B cell (primary cell): ENCODE measurements at regions not wholly inside any gene's neighbourhood (a gene's known extent, or its start where the extent isn't known, plus 50 kb on each side); places are given as distances from the start of the nearest gene placed in this dataset.

Experiments used
- ATAC-seq: fragments of 200-7000 bp; cut with Tn5 transposase; one replicate; pipeline ENCODE4 v1.10.0; 2021; ENCODE audit warnings: low read depth, mild to moderate bottlenecking, moderate number of reproducible peaks, moderate library complexity
- CTCF ChIA-PET: fragments of 350-600 bp; sonication (Branson Sonifier 250); formaldehyde crosslinking; loops from one replicate; lab custom pipeline; 2021; ENCODE audit warnings: antibody characterized with exemption, inconsistent platforms; lab: Charles Lee
- POLR2A ChIA-PET: fragments of 350-600 bp; sonication (Branson Sonifier 250); formaldehyde crosslinking; loops from one replicate; lab custom pipeline; 2021; ENCODE audit warnings: antibody characterized with exemption; lab: Charles Lee
- DNase-seq: peaks from one replicate; pipeline ENCODE4 v3.0.0; 2013
- H2AFZ ChIP-seq: 2 replicates; pipeline ENCODE4 v1.6.1; 2012; ENCODE audit warnings: mild to moderate bottlenecking, low read depth, low read length; ENCODE audit not compliant: insufficient read depth, poor library complexity, severe bottlenecking
- H3K27ac ChIP-seq, 2 donors: 1 replicate in 1 of 2; 2 replicates in 1 of 2; pipeline ENCODE4 v1.5.1; 2012 to 2013; ENCODE audit warnings: low read length in 2 of 2, mild to moderate bottlenecking in 2 of 2, moderate library complexity in 1 of 2
- H3K27me3 ChIP-seq, 4 experiments: fragments of 200-600 bp in 1 of 4; sonication (generic) in 1 of 4; replicated peaks in 1 of 4; 1 replicate in 2 of 4; 2 replicates in 2 of 4; pipeline versions ENCODE4 v1.6.1 to v1.7.0; 2013 to 2016; ENCODE audit warnings: low read length in 3 of 4, mild to moderate bottlenecking in 2 of 4, mixed read lengths in 1 of 4, moderate library complexity in 1 of 4; ENCODE audit not compliant: insufficient read depth in 4 of 4, control insufficient read depth in 3 of 4; ENCODE audit errors: control extremely low read depth in 1 of 4
- H3K36me3 ChIP-seq, 2 experiments: replicated peaks in 1 of 2; 1 replicate in 1 of 2; 2 replicates in 1 of 2; pipeline versions ENCODE4 v1.6.1 to v1.7.1; 2013; ENCODE audit warnings: low read length in 1 of 2; ENCODE audit not compliant: insufficient read depth in 2 of 2, control insufficient read depth in 1 of 2; ENCODE audit errors: control extremely low read depth in 1 of 2, extremely low read depth in 1 of 2
- H3K4me1 ChIP-seq, 2 donors: fragments of 200-600 bp in 1 of 2; sonication (generic) in 1 of 2; 1 replicate in 1 of 2; 2 replicates in 1 of 2; pipeline versions ENCODE4 v1.5.1 to v1.6.1; 2013 to 2017; ENCODE audit warnings: low read length in 2 of 2; ENCODE audit not compliant: control insufficient read depth in 2 of 2, insufficient read depth in 2 of 2
- H3K4me2 ChIP-seq: replicated peaks from 2 replicates; pipeline ENCODE3; 2012; ENCODE audit warnings: mild to moderate bottlenecking, low read depth, low read length; ENCODE audit not compliant: poor library complexity, severe bottlenecking
- H3K4me3 ChIP-seq, 5 experiments: fragments of 200-600 bp in 1 of 5; sonication (generic) in 1 of 5; 1 replicate in 3 of 5; 2 replicates in 2 of 5; pipeline versions ENCODE4 v1.5.1 to v1.7.0; 2011 to 2016; ENCODE audit warnings: low read length in 4 of 5, mild to moderate bottlenecking in 4 of 5, low read depth in 2 of 5, control low read depth in 1 of 5, moderate library complexity in 1 of 5; ENCODE audit not compliant: insufficient read depth in 1 of 5; ENCODE audit errors: control extremely low read depth in 1 of 5, extremely low read depth in 1 of 5
- H3K79me2 ChIP-seq: fragments of 200-600 bp; sonication (generic); one replicate; pipeline ENCODE4 v1.6.0; 2016; ENCODE audit warnings: low read length; ENCODE audit not compliant: control insufficient read depth, insufficient read depth
- H3K9ac ChIP-seq: fragments of 200-600 bp; sonication (generic); 2 replicates; pipeline ENCODE4 v1.6.1; 2017; ENCODE audit warnings: mild to moderate bottlenecking, low read length, moderate library complexity
- H3K9me3 ChIP-seq, 3 donors: one replicate each; pipeline versions ENCODE4 v1.6.1 to v1.7.1; 2013; ENCODE audit warnings: low read length in 2 of 3; ENCODE audit not compliant: control insufficient read depth in 2 of 3, insufficient read depth in 1 of 3; ENCODE audit errors: control extremely low read depth in 1 of 3
- H4K20me1 ChIP-seq: 2 replicates; pipeline ENCODE4 v1.6.0; 2012; ENCODE audit warnings: mild to moderate bottlenecking, low read length; ENCODE audit not compliant: insufficient read depth, control insufficient read depth, poor library complexity, severe bottlenecking
- H3K27ac Mint-ChIP-seq: one replicate; pipeline ENCODE4 v1.8.0; 2021; ENCODE audit warnings: mixed read lengths
- H3K27me3 Mint-ChIP-seq: one replicate; pipeline ENCODE4 v1.8.0; 2021; ENCODE audit warnings: mixed read lengths
- H3K4me1 Mint-ChIP-seq: one replicate; pipeline ENCODE4 v1.8.0; 2021; ENCODE audit warnings: mixed read lengths
- H3K4me3 Mint-ChIP-seq: one replicate; pipeline ENCODE4 v1.8.0; 2021; ENCODE audit warnings: mixed read lengths
- H3K9me3 Mint-ChIP-seq: one replicate; pipeline ENCODE4 v1.8.0; 2022; ENCODE audit warnings: mixed read lengths; ENCODE audit not compliant: insufficient read depth
- CTCF ChIP-seq: fragments of 200-600 bp; IDR thresholded peaks from one replicate; pipeline ENCODE4 v1.8.0; 2022; ENCODE audit warnings: antibody characterized with exemption, mild to moderate bottlenecking
- EZH2 ChIP-seq: IDR thresholded peaks from 2 replicates; pipeline ENCODE4 v1.6.1; 2012; ENCODE audit warnings: borderline replicate concordance, low read depth, mild to moderate bottlenecking, moderate library complexity, low read length; ENCODE audit not compliant: insufficient read depth, poor library complexity, severe bottlenecking
- WGBS: methylation state at CpG from one replicate; pipeline ENCODE4 v1.1.5; 2013; ENCODE audit warnings: missing lambda C conversion rate; ENCODE audit not compliant: insufficient coverage; 5-methylcytosine and 5-hydroxymethylcytosine counted together
- intact Hi-C: fragments of 100-400 bp; cut with micrococcal nuclease; formaldehyde crosslinking; loops from one replicate; pipeline ENCODE4 v1.10.0; 2022

- Mint-ChIP-seq H3K4me1 (no peaks in the 10 kb centered on the region), H3K9me3 (no peaks in the 10 kb centered on the region), H3K4me3 (no peak overlapping the region), H3K27me3 (no peaks in the 10 kb centered on the region), H3K27ac (no peak overlapping the region)
- intact Hi-C loops: no loop called here
- Histone ChIP-seq H3K9me3 (no peaks in the 10 kb centered on the region), H3K36me3 (no peaks in the 10 kb centered on the region), H3K27ac (no peak overlapping the region), H3K79me2 (no peaks in the 10 kb centered on the region), H4K20me1 (no peaks in the 10 kb centered on the region), H2AFZ (no peak overlapping the region), H3K4me3 (no peak overlapping the region), H3K27me3 (no peaks in the 10 kb centered on the region), H3K4me2 (no peak overlapping the region), H3K4me1 (no peaks in the 10 kb centered on the region), H3K9ac (no peak overlapping the region)
- TF ChIP-seq CTCF (no peak), EZH2 (no peak)
- POLR2A ChIA-PET: no interaction called here
- DNase-seq: no peak
- CTCF ChIA-PET: no interaction called here
- no peak for ATAC-seq
Measured at GRCh38 chr3:176595307-176595706, 602.0 kb downstream of the TBL1XR1 start.

- DNase-seq: no peak
- Mint-ChIP-seq H3K27ac (no peak overlapping the region), H3K9me3 (no peaks in the 10 kb centered on the region), H3K4me1 (no peaks in the 10 kb centered on the region), H3K4me3 (no peak overlapping the region), H3K27me3 (no peaks in the 10 kb centered on the region)
- no peaks in the 10 kb centered on the region for H3K4me1 ChIP-seq
- 100% methylated on average over 1 of the region's 1 CpG for WGBS
- no peak overlapping the region for H3K9ac ChIP-seq
- intact Hi-C loops: no loop called here
- H3K36me3 ChIP-seq: no peaks in the 10 kb centered on the region
- ATAC-seq: no peak
- H2AFZ ChIP-seq: no peak overlapping the region
- no peaks in the 10 kb centered on the region for H3K9me3 ChIP-seq
- no peak overlapping the region for H3K4me2 ChIP-seq
- no peaks in the 10 kb centered on the region for H3K79me2 ChIP-seq
- TF ChIP-seq CTCF: no peak
- TF ChIP-seq EZH2: no peak
- no peak overlapping the region for H3K4me3 ChIP-seq
- H3K27me3 ChIP-seq: no peaks in the 10 kb centered on the region
- no peaks in the 10 kb centered on the region for H4K20me1 ChIP-seq
- POLR2A ChIA-PET: no interaction called here
- no peak overlapping the region for H3K27ac ChIP-seq
- CTCF ChIA-PET: no interaction called here
Measured at GRCh38 chr3:176590722-176591121, 606.6 kb downstream of the TBL1XR1 start.
